GM12878 (cell line): ENCODE measurements at regions not wholly inside any gene's neighbourhood (a gene's known extent, or its start where the extent isn't known, plus 50 kb on each side); places are given as distances from the start of the nearest gene placed in this dataset.

Experiments used
- ATAC-seq: fragments of 200-7000 bp; cut with Tn5 transposase; 3 replicates; pipeline ENCODE4 v1.9.1; 2020; ENCODE audit warnings: mild to moderate bottlenecking, moderate library complexity
- BruUV-seq: library from RNA; stranded (reverse); fragments of 400-500 nt; replicated peaks from 2 replicates; lab custom pipeline; 2021; lab: Mats Ljungman, UMichigan
- CTCF ChIA-PET: fragments of 300-600 bp; sonication (Branson Sonifier 250); formaldehyde crosslinking; extraction: SDS; loops from one replicate; lab custom pipeline; 2021; ENCODE audit warnings: inconsistent platforms; lab: Yijun Ruan, JAX
- POLR2A ChIA-PET: fragments of 350-600 bp; formaldehyde crosslinking; extraction: SDS; loops from one replicate; lab custom pipeline; 2021; ENCODE audit warnings: inconsistent platforms; lab: Charles Lee
- RAD21 ChIA-PET: fragments of 300-600 bp; sonication (Branson Sonifier 250); formaldehyde crosslinking; loops from one replicate; lab custom pipeline; 2023; ENCODE audit warnings: antibody characterized with exemption; ENCODE audit not compliant: unreplicated experiment; lab: Charles Lee
- SMC1A ChIA-PET: fragments of 300-600 bp; sonication (Branson Sonifier 250); formaldehyde crosslinking; loops from one replicate; lab custom pipeline; 2023; ENCODE audit not compliant: unreplicated experiment, uncharacterized antibody; lab: Charles Lee
- DNase-seq: peaks from one replicate; pipeline ENCODE4 v3.0.0-alpha.2; 2011; ENCODE audit warnings: low read depth, low spot score
- FAIRE-seq: peaks from 3 replicates; lab custom pipeline; 2011; peaks lifted over from hg19 to GRCh38; lab: Jason Lieb, UNC
- H2AFZ ChIP-seq: 2 replicates; pipeline ENCODE4 v1.6.0; 2011; ENCODE audit warnings: low read depth, low read length, control low read depth; ENCODE audit not compliant: control insufficient read depth
- H3K27ac ChIP-seq: 2 replicates; pipeline ENCODE4 v1.5.1; 2011; ENCODE audit warnings: control low read depth; ENCODE audit not compliant: control insufficient read depth, insufficient read depth
- H3K27me3 ChIP-seq, 2 experiments: replicated peaks in 1 of 2; 2 replicates each; pipeline versions ENCODE4 v1.6.0 to v1.6.1; 2011; ENCODE audit warnings: low read length in 1 of 2; ENCODE audit not compliant: control insufficient read depth in 2 of 2, insufficient read depth in 2 of 2
- H3K36me3 ChIP-seq, 2 experiments: 2 replicates each; pipeline ENCODE4 v1.5.1; 2011; ENCODE audit warnings: low read length in 1 of 2; ENCODE audit not compliant: control insufficient read depth in 2 of 2, insufficient read depth in 2 of 2
- H3K4me1 ChIP-seq: 2 replicates; pipeline ENCODE4 v1.6.1; 2011; ENCODE audit warnings: mild to moderate bottlenecking, low read length, moderate library complexity, mixed read lengths; ENCODE audit not compliant: control insufficient read depth, insufficient read depth
- H3K4me2 ChIP-seq: 2 replicates; pipeline ENCODE4 v1.6.0; 2011; ENCODE audit warnings: control low read depth; ENCODE audit not compliant: control insufficient read depth, insufficient read depth
- H3K4me3 ChIP-seq: fragments of 200-600 bp; sonication (generic); 2 replicates; pipeline ENCODE4 v1.5.1; 2016
- H3K79me2 ChIP-seq: 2 replicates; pipeline ENCODE4 v1.6.0; 2011; ENCODE audit warnings: low read length; ENCODE audit not compliant: control insufficient read depth, insufficient read depth
- H3K9ac ChIP-seq: 2 replicates; pipeline ENCODE4 v1.8.0; 2011; ENCODE audit warnings: low read length, control low read depth, mixed read lengths; ENCODE audit not compliant: control insufficient read depth, insufficient read depth
- H3K9me3 ChIP-seq: replicated peaks from 3 replicates; pipeline ENCODE4 v1.5.1; 2011; ENCODE audit warnings: mild to moderate bottlenecking, low read length; ENCODE audit not compliant: control insufficient read depth, insufficient read depth
- H4K20me1 ChIP-seq: 2 replicates; pipeline ENCODE4 v1.6.0; 2011; ENCODE audit not compliant: control insufficient read depth, insufficient read depth
- BCL11A ChIP-seq: IDR thresholded peaks from 2 replicates; pipeline ENCODE4 v1.6.1; 2011; ENCODE audit warnings: low read depth, low read length
- JUNB ChIP-seq: IDR thresholded peaks from 2 replicates; pipeline ENCODE4 v1.6.1; 2016; ENCODE audit warnings: antibody characterized with exemption, mild to moderate bottlenecking
- NBN ChIP-seq: fragments of 450-650 bp; IDR thresholded peaks from 2 replicates; pipeline ENCODE4 v1.6.1; 2016
- RFX5 ChIP-seq: IDR thresholded peaks from 2 replicates; pipeline ENCODE4 v1.6.1; 2011; ENCODE audit warnings: low read depth, low read length, improper control_type of control experiment
- WGBS: methylation state at CpG from one replicate; pipeline ENCODE4 v1.1.6; 2016; ENCODE audit warnings: low lambda C conversion rate; ENCODE audit not compliant: insufficient replicate concordance, insufficient coverage; ENCODE audit errors: missing lambda C conversion rate; 5-methylcytosine and 5-hydroxymethylcytosine counted together
- in situ Hi-C: fragments of 300-500 bp; cut with MboI; formaldehyde crosslinking; loops from 9 replicates; pipeline ENCODE4 v1.14.3; 2018; ENCODE audit warnings: mixed read lengths
- intact Hi-C: fragments of 100-400 bp; cut with micrococcal nuclease; formaldehyde crosslinking; loops from one replicate; pipeline ENCODE4 v1.14.2; 2022; ENCODE audit not compliant: unreplicated experiment
- TF ChIP-seq, protein P1 (sequence below): fragments of 450-650 bp; IDR thresholded peaks from 2 replicates; pipeline ENCODE4 v1.6.1; 2014; ENCODE audit warnings: mild to moderate bottlenecking

- no peak overlapping the region for H3K4me2 ChIP-seq
- DNase-seq = no peak
- no peak for FAIRE-seq
- WGBS = 81% methylated on average over 1 of the region's 1 CpG
- H3K27me3 ChIP-seq = no peaks in the 10 kb centered on the region
- ChIA-PET SMC1A (interaction anchor here (1.3 to 3.3 kb wide), 2 partner anchors 12 to 17 kb away, joined by 4 to 16 read pairs; no protein-coding TSS in a partner anchor), RAD21 (interaction anchor here (0.9 to 1.2 kb wide), 2 partner anchors 12 to 21 kb away, joined by 3 to 4 read pairs; no protein-coding TSS in a partner anchor), POLR2A (no interaction called here), CTCF (interaction anchor here (1.3 to 3.1 kb wide), 6 partner anchors 10 to 34 kb away, joined by 3 to 19 read pairs (median 6); no protein-coding TSS in a partner anchor)
- no peak for ATAC-seq
- H3K27ac ChIP-seq = no peak overlapping the region
- no TSS peak for BruUV-seq
- H4K20me1 ChIP-seq = no peaks in the 10 kb centered on the region
- no peaks in the 10 kb centered on the region for H3K79me2 ChIP-seq
- no peak overlapping the region for H2AFZ ChIP-seq
- no peaks in the 10 kb centered on the region for H3K9me3 ChIP-seq
- H3K4me3 ChIP-seq = no peak overlapping the region
- in situ Hi-C loops = no loop called here
- intact Hi-C loops = no loop called here
- TF ChIP-seq NBN = no peak
- TF ChIP-seq, protein P1, sequence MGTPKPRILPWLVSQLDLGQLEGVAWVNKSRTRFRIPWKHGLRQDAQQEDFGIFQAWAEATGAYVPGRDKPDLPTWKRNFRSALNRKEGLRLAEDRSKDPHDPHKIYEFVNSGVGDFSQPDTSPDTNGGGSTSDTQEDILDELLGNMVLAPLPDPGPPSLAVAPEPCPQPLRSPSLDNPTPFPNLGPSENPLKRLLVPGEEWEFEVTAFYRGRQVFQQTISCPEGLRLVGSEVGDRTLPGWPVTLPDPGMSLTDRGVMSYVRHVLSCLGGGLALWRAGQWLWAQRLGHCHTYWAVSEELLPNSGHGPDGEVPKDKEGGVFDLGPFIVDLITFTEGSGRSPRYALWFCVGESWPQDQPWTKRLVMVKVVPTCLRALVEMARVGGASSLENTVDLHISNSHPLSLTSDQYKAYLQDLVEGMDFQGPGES = no peak
- no peak for TF ChIP-seq JUNB
- no peak for TF ChIP-seq RFX5
- H3K4me1 ChIP-seq = no peaks in the 10 kb centered on the region
- no peak overlapping the region for H3K9ac ChIP-seq
- H3K36me3 ChIP-seq = no peaks in the 10 kb centered on the region
These were observed 179.4 kb upstream of the PRSS1 start for GRCh38 chr7:142569851-142570250.

GRCh38 chr7:142568435-142569097 is 180.7 kb upstream of the PRSS1 start:
- Histone ChIP-seq H3K9me3 (no peaks in the 10 kb centered on the region), H3K27me3 (no peaks in the 10 kb centered on the region), H3K4me1 (no peaks in the 10 kb centered on the region), H3K27ac (no peak overlapping the region), H2AFZ (no peak overlapping the region), H3K9ac (no peak overlapping the region), H3K4me3 (no peak overlapping the region), H3K4me2 (no peak overlapping the region), H4K20me1 (no peaks in the 10 kb centered on the region), H3K36me3 (no peaks in the 10 kb centered on the region), H3K79me2 (no peaks in the 10 kb centered on the region)
- SMC1A ChIA-PET = interaction anchor here (1.5 kb wide), 1 partner anchor 15 kb away, joined by 3 read pairs; no protein-coding TSS in a partner anchor
- FAIRE-seq (no peak), DNase-seq (no peak), ATAC-seq (no peak)
- CTCF ChIA-PET = interaction anchor here (0.7 to 2.9 kb wide), 4 partner anchors 10 to 264 kb away, joined by 3 to 8 read pairs (median 6); no protein-coding TSS in a partner anchor
- no peak for TF ChIP-seq BCL11A
- 32% methylated on average over 5 of the region's 5 CpGs for WGBS
- RAD21 ChIA-PET = no interaction called here
- no TSS peak for BruUV-seq
- in situ Hi-C loops = no loop called here
- POLR2A ChIA-PET = no interaction called here
- intact Hi-C loops = no loop called here
